Calu3 (cell line): ENCODE measurements at regions not wholly inside any gene's neighbourhood (a gene's known extent, or its start where the extent isn't known, plus 50 kb on each side); places are given as distances from the start of the nearest gene placed in this dataset.

Source experiments
- BruUV-seq: library from RNA; stranded (reverse); fragments of 400-500 nt; replicated peaks from 2 replicates; lab custom pipeline; 2021; lab: Mats Ljungman, UMichigan
- CTCF ChIA-PET: fragments of 300-600 bp; sonication (Branson Sonifier 250); formaldehyde crosslinking; loops from one replicate; lab custom pipeline; 2022; ENCODE audit warnings: antibody characterized with exemption; lab: Charles Lee
- DNase-seq: peaks from one replicate; pipeline ENCODE4 v3.0.0; 2022
- H3K27ac Mint-ChIP-seq: one replicate; pipeline ENCODE4 v1.8.0; 2022; ENCODE audit warnings: mixed read lengths; ENCODE audit not compliant: unreplicated experiment
- H3K27me3 Mint-ChIP-seq: one replicate; pipeline ENCODE4 v1.8.0; 2022; ENCODE audit warnings: mixed read lengths; ENCODE audit not compliant: unreplicated experiment
- H3K36me3 Mint-ChIP-seq: one replicate; pipeline ENCODE4 v1.8.0; 2022; ENCODE audit warnings: mild to moderate bottlenecking, moderate library complexity, mixed read lengths; ENCODE audit not compliant: insufficient read depth, unreplicated experiment
- H3K4me1 Mint-ChIP-seq: one replicate; pipeline ENCODE4 v1.8.0; 2022; ENCODE audit warnings: mild to moderate bottlenecking, low read depth, mixed read lengths; ENCODE audit not compliant: unreplicated experiment
- H3K4me3 Mint-ChIP-seq: one replicate; pipeline ENCODE4 v1.8.0; 2022; ENCODE audit warnings: mild to moderate bottlenecking, low read depth, moderate library complexity, mixed read lengths; ENCODE audit not compliant: unreplicated experiment
- H3K9me3 Mint-ChIP-seq: one replicate; pipeline ENCODE4 v1.8.0; 2022; ENCODE audit warnings: low read depth, mixed read lengths; ENCODE audit not compliant: unreplicated experiment
- CTCF ChIP-seq: fragments of 200-600 bp; IDR thresholded peaks from one replicate; pipeline ENCODE4 v1.8.0; 2022; ENCODE audit warnings: antibody characterized with exemption; ENCODE audit not compliant: unreplicated experiment
- intact Hi-C: fragments of 100-400 bp; cut with micrococcal nuclease; formaldehyde crosslinking; loops from one replicate; pipeline ENCODE4 v1.10.0; 2022; ENCODE audit not compliant: unreplicated experiment

DNA sequence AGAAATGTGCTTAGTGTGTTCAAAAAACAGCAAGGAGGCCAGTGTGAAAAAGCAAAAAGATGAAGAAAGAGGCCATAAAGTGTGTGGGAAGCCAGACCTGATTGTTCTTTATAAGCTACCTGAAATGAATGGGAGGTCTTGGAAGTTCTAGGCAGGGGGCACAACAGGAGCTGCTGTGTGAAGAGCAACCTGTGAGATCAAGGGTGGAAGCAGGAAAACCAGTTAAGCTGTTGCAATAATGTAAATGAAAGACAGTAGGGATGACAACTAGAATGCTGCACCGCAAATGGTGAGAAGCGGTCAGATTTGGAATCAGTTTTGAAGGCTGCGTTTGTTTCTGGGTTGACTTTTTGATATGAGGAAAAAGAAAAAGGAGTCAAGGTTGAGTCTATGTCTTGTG lies 123.5 kb downstream of the TMEM144 start:
- intact Hi-C loops: no loop called here
- TF ChIP-seq CTCF: no peak
- Mint-ChIP-seq H3K9me3 (no peaks in the 10 kb centered on the region), H3K4me1 (no peaks in the 10 kb centered on the region), H3K27ac (no peak overlapping the region), H3K4me3 (no peak overlapping the region), H3K27me3 (no peaks in the 10 kb centered on the region), H3K36me3 (no peaks in the 10 kb centered on the region)
- DNase-seq: no peak
- no TSS peak for BruUV-seq
- CTCF ChIA-PET: no interaction called here

- H3K27ac Mint-ChIP-seq: no peak overlapping the region
- no peaks in the 10 kb centered on the region for H3K9me3 Mint-ChIP-seq
- DNase-seq: no peak
- TF ChIP-seq CTCF: no peak
- CTCF ChIA-PET: no interaction called here
- no peaks in the 10 kb centered on the region for H3K27me3 Mint-ChIP-seq
- intact Hi-C loops: no loop called here
- no peaks in the 10 kb centered on the region for H3K36me3 Mint-ChIP-seq
- no peak overlapping the region for H3K4me3 Mint-ChIP-seq
- H3K4me1 Mint-ChIP-seq: no peaks in the 10 kb centered on the region
- BruUV-seq: no TSS peak
These were observed 131.6 kb downstream of the TMEM144 start for GRCh38 chr4:158341896-158342295.

DNA sequence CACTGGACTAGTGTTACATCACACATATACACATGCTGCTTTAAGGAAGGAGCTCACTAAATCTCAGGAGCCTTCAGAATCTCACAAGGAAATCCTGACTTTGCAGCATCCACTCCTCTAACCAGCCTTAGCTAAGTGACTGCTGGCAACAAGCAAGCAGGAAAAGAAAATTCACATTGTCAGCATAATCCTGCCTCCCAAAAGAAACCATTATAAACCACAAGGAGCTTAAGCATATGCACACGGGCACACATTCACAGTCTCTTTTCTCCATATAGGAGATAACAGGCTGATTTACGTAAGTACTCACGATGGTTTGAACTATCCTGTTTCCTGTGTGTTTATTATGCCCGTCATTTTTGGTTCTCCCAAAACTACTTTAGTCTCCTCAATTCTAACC lies 136.3 kb downstream of the TMEM144 start:
- no peaks in the 10 kb centered on the region for H3K27me3 Mint-ChIP-seq
- H3K27ac Mint-ChIP-seq: no peak overlapping the region
- no peaks in the 10 kb centered on the region for H3K36me3 Mint-ChIP-seq
- H3K4me3 Mint-ChIP-seq: no peak overlapping the region
- H3K4me1 Mint-ChIP-seq: no peaks in the 10 kb centered on the region
- no peaks in the 10 kb centered on the region for H3K9me3 Mint-ChIP-seq
- intact Hi-C loops: no loop called here
- no peak for DNase-seq
- no TSS peak for BruUV-seq
- CTCF ChIA-PET: no interaction called here
- TF ChIP-seq CTCF: no peak

- TF ChIP-seq CTCF: no peak
- CTCF ChIA-PET: no interaction called here
- H3K27me3 Mint-ChIP-seq: no peaks in the 10 kb centered on the region
- H3K27ac Mint-ChIP-seq: no peak overlapping the region
- no peaks in the 10 kb centered on the region for H3K36me3 Mint-ChIP-seq
- H3K4me3 Mint-ChIP-seq: no peak overlapping the region
- intact Hi-C loops: no loop called here
- no peaks in the 10 kb centered on the region for H3K4me1 Mint-ChIP-seq
- H3K9me3 Mint-ChIP-seq: no peaks in the 10 kb centered on the region
- DNase-seq: no peak
- no TSS peak for BruUV-seq
These were observed 137.3 kb downstream of the TMEM144 start for GRCh38 chr4:158347556-158347955.
